HG03432 (cell line): ENCODE measurements at regions not wholly inside any gene's neighbourhood (a gene's known extent, or its start where the extent isn't known, plus 50 kb on each side); places are given as distances from the start of the nearest gene placed in this dataset.

Experiments used
- ATAC-seq: cut with Tn5 transposase; IDR thresholded peaks from one replicate; pipeline ENCODE4 v1.9.1; 2021; ENCODE audit warnings: mild to moderate bottlenecking, moderate library complexity; ENCODE audit not compliant: unreplicated experiment

DNA sequence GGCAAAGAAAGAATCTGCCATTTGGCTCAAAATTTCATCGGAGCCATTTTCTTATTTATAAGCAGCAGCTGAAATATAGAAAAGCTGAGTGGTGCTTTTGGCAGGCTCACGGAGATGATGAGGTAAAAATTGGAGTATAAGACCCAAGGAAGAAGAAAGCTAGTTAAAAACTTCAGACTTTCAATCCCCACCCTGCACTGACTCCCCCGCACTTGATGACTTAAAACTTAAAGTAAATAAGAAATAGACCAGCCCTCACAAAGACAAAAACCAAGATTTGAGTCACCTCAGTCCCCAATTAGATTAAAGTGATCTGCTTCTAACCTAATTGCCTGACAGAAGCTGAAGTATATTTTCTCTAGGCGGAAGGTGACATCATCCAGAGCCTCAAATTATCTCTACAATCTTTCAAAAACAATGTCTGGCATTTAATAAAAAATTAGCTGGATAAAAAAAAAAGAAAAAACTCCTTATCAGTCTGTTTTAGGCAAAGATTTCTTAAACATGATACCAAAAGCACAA, 124.0 kb upstream of the PJA2 start:
- no peak for ATAC-seq

- no peak for ATAC-seq
These were observed 123.1 kb upstream of the PJA2 start for GRCh38 chr5:109532773-109533364.

- no peak for ATAC-seq
These were observed 121.5 kb upstream of the PJA2 start for GRCh38 chr5:109531262-109531661.

DNA sequence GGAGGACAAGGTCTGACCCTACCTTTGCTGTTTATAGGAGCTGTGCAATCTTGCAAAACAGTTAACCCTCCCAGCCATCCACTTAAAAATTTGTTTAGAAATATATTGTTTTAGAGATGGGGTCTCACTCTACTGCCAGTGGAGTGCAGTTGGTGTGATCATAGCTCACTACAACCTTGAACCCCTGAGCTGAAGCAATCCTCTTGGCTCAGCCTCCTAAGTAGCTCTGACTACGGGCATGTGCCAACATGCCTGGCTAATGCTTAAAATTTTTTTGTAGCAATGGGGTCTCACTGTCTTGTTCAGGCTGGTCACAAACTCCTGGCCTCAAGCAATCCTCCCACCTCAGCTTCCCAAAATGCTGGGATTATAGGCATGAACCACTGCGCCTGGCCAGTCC, 120.2 kb upstream of the PJA2 start:
- no peak for ATAC-seq

DNA sequence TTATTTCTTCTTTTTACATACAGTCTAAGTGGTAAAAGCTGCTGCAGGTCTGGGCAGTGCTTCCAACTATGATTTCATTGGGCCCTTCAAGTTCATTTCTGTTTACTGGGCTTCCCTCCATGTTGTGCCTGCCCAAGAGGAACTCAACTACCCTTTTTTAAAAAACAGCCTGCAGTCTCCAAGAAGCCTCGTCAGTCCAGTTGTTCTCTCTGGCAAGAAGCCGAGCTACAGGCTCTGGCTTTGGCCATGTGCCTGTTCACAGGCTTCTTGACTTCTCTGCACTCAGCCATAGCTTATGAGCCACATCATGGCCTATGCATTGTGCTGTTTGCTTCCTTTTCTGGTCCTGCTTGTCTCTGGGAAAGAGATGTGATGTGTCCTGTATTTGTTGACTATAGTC, 119.7 kb upstream of the PJA2 start:
- no peak for ATAC-seq

GRCh38 chr5:109524555-109524954, 114.8 kb upstream of the PJA2 start:
- ATAC-seq = no peak

DNA sequence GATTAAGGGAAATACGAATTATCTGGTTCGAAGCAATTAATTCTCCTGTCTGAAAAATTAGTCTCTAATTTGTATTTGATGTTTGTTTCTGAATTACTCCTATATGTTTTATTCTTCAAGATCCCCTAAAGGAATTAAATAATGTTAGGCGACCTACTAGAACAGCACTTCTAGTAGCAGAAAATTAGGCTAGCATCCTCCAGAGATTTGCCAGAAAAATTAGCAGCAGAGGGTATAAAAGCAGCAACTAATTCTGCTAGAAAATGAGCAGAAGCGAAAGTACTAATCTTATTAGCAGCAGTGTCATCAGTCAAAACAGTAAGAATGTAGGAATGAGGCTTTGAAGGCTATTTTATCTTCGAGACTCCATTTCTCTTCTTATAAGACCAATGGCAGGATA, 114.3 kb upstream of the PJA2 start:
- no peak for ATAC-seq

DNA sequence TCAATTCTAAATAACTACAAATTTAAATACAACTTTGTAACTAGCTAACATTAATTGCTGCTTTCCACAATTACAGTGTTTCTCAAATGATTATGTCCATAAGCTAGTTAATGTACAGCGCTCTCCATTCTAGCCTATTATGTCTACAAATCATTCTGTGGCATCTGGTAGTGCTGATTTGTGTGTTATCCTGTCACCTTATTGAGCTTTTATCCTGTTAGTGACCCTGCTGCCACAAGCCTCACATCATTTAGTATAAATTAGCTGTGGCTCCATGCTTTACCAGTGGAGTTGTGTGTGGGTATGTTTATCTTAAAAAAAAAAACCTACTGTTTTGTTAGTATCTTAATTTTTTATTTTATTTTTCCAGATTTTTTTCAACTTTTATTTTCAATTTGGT, 112.6 kb upstream of the PJA2 start:
- no peak for ATAC-seq

DNA sequence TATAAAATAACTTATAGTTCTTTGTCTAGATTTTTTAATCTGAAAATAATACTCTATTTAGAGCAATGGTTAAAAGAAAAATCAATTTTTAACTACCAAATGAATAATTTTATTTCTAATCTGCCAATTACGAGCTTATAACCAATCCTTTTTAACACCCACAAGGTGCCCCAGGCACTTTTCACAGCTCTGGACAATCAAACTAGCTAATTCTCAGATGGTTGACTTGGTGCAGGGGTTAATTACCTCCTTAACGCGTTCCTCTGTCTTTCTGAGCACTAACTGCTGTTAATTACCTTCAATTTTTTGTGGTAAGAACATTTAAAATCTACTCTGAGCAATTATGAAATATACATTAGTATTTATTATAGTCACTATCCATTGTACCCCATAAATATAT, 109.6 kb upstream of the PJA2 start:
- no peak for ATAC-seq

GRCh38 chr5:109516390-109516789, 106.6 kb upstream of the PJA2 start:
- ATAC-seq = no peak

- no peak for ATAC-seq
These were observed 102.4 kb upstream of the PJA2 start for GRCh38 chr5:109511980-109512734.

- no peak for ATAC-seq
These were observed 96.8 kb upstream of the PJA2 start for GRCh38 chr5:109506556-109506955.

- no peak for ATAC-seq
These were observed 86.3 kb upstream of the PJA2 start for GRCh38 chr5:109496112-109496511.

- ATAC-seq = no peak
These were observed 78.1 kb upstream of the PJA2 start for GRCh38 chr5:109487753-109488420.

- ATAC-seq = no peak
These were observed 76.5 kb upstream of the PJA2 start for GRCh38 chr5:109486200-109486804.

DNA sequence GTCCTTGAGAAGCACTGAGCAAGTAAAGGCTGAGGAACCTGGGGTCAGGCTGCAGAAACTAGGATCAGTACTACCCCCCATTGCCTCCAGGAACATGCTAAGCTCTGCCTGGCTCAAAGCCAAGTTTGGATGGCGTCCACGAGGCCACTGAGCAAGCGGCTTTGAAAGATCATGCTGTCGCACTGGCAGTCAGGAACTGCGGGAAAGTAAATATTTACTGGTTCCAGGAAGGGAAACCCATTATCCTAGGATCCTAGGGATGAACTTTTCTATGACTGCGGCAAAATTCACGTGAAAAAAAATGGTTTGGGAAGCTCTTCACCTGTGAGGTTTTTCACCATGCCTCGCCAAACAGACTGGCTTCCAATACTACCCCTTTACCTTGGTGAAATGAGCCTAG, 75.3 kb upstream of the PJA2 start:
- no peak for ATAC-seq

GRCh38 chr5:109484597-109484996, 74.8 kb upstream of the PJA2 start:
- ATAC-seq = no peak

DNA sequence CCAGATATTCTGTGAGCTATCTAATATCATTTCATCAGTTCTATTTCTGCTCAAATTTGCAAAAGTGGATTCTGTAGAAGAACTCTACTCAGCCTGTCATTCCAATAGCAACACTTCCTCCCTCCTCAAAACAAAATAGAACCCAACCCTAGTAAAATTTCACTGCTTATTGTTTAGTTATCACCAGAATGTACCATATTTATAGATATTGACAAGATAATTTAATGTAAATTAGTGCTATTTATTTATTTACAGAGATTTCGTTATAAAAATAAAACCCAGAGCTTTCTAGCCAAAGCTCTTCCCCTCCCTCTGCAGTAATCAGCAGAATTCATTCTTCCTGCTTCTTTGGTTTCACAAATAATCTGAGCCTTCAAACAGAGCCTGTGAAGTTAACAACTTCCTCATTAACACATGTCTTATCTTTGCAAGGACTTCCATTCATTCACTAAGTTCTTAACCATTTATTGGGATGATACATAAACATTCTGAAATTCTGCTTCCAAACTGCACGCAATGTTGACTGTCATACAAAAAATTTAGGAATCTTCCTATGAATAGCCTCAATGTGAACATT, 73.7 kb upstream of the PJA2 start:
- ATAC-seq = no peak

- ATAC-seq = no peak
These were observed 73.0 kb upstream of the PJA2 start for GRCh38 chr5:109482748-109483147.

GRCh38 chr5:109479260-109479860, 69.6 kb upstream of the PJA2 start:
- peak; percentile 57 for ATAC-seq

- no peak for ATAC-seq
These were observed 69.1 kb upstream of the PJA2 start for GRCh38 chr5:109478830-109479229.
